Astrocyte (in vitro differentiated cells and primary cell): ENCODE measurements at regions not wholly inside any gene's neighbourhood (a gene's known extent, or its start where the extent isn't known, plus 50 kb on each side); places are given as distances from the start of the nearest gene placed in this dataset.

ENCODE experiments used
- DNase-seq: peaks from one replicate; pipeline ENCODE4 v3.0.0-alpha.2; 2010; ENCODE audit warnings: low read depth
- FAIRE-seq: peaks from 2 replicates; lab custom pipeline; 2011; peaks lifted over from hg19 to GRCh38; lab: Jason Lieb, UNC
- H2AFZ ChIP-seq: 2 replicates; pipeline ENCODE4 v1.6.0; 2012; ENCODE audit warnings: low read depth, low read length, inconsistent platforms
- H3K27ac ChIP-seq: 2 replicates; pipeline ENCODE4 v1.5.1; 2011; ENCODE audit warnings: low read depth, low read length, inconsistent platforms
- H3K27me3 ChIP-seq: 2 replicates; pipeline ENCODE4 v1.6.0; 2011; ENCODE audit warnings: low read length, inconsistent platforms; ENCODE audit not compliant: insufficient read depth
- H3K36me3 ChIP-seq: 2 replicates; pipeline ENCODE4 v1.5.1; 2011; ENCODE audit warnings: low read length, inconsistent platforms; ENCODE audit not compliant: insufficient read depth
- H3K4me1 ChIP-seq: 2 replicates; pipeline ENCODE4 v1.5.1; 2011; ENCODE audit warnings: low read length, inconsistent platforms; ENCODE audit not compliant: insufficient read depth
- H3K4me2 ChIP-seq: 2 replicates; pipeline ENCODE4 v1.6.0; 2012; ENCODE audit warnings: low read length, inconsistent platforms
- H3K4me3 ChIP-seq: 2 replicates; pipeline ENCODE4 v1.5.1; 2011; ENCODE audit warnings: low read depth, mild to moderate bottlenecking, low read length, inconsistent platforms; ENCODE audit not compliant: insufficient read depth
- H3K79me2 ChIP-seq: 2 replicates; pipeline ENCODE4 v1.6.0; 2012; ENCODE audit warnings: mild to moderate bottlenecking, low read length, inconsistent platforms; ENCODE audit not compliant: insufficient read depth
- H3K9ac ChIP-seq: 2 replicates; pipeline ENCODE4 v1.6.0; 2012; ENCODE audit warnings: mild to moderate bottlenecking, low read length, inconsistent platforms
- H3K9me3 ChIP-seq: 2 replicates; pipeline ENCODE4 v1.5.1; 2012; ENCODE audit warnings: low read depth, mild to moderate bottlenecking, low read length, inconsistent platforms; ENCODE audit not compliant: insufficient read depth
- H4K20me1 ChIP-seq: 2 replicates; pipeline ENCODE4 v1.6.0; 2012; ENCODE audit warnings: low read length, inconsistent platforms; ENCODE audit not compliant: insufficient read depth
- H3K27ac Mint-ChIP-seq: one replicate; pipeline ENCODE4 v1.8.0; 2021; ENCODE audit warnings: mild to moderate bottlenecking, mixed read lengths; ENCODE audit not compliant: unreplicated experiment
- H3K27me3 Mint-ChIP-seq: one replicate; pipeline ENCODE4 v1.8.0; 2021; ENCODE audit warnings: low read depth, mixed read lengths; ENCODE audit not compliant: unreplicated experiment
- H3K36me3 Mint-ChIP-seq: one replicate; pipeline ENCODE4 v1.8.0; 2021; ENCODE audit warnings: low read depth, mixed read lengths; ENCODE audit not compliant: unreplicated experiment
- H3K4me1 Mint-ChIP-seq: one replicate; pipeline ENCODE4 v1.8.0; 2021; ENCODE audit warnings: low read depth, mixed read lengths; ENCODE audit not compliant: unreplicated experiment
- H3K4me3 Mint-ChIP-seq: one replicate; pipeline ENCODE4 v1.8.0; 2021; ENCODE audit warnings: mild to moderate bottlenecking, moderate library complexity, mixed read lengths; ENCODE audit not compliant: unreplicated experiment
- H3K9me3 Mint-ChIP-seq: one replicate; pipeline ENCODE4 v1.8.0; 2021; ENCODE audit warnings: mild to moderate bottlenecking, mixed read lengths; ENCODE audit not compliant: unreplicated experiment
- EZH2 ChIP-seq: IDR thresholded peaks from 2 replicates; pipeline ENCODE4 v1.6.1; 2012; ENCODE audit warnings: mild to moderate bottlenecking, low read length, inconsistent platforms; ENCODE audit not compliant: insufficient read depth
- TF ChIP-seq, protein P1 (sequence below): IDR thresholded peaks from 2 replicates; pipeline ENCODE4 v1.5.1; 2011; ENCODE audit warnings: low read depth, mild to moderate bottlenecking, inconsistent platforms, low read length, moderate library complexity; ENCODE audit not compliant: insufficient read depth

DNA sequence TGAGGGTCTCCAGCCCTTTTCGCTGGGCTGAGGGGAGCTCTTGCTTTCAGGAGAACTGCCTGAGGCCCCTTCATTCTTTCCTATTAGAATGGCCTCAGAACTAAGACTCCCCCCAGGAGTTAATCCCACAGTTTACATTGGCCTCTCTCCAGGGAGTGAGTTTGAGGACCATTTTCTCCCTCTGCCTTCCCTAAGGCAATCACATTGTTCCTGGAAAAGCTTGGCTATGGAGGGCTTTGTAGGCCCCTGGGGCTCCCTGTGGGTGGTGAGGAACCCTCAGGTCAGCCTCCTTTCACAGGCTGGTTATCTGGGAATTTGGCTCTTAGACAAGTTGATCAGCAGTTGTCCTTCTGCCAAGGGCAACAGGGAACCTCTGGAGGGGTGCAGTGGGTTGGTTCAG lies 343.7 kb downstream of the RPS24 start:
- Mint-ChIP-seq H3K9me3 (peaks cover 8% of the 10 kb centered on the region), H3K4me3 (no peak overlapping the region), H3K4me1 (no peaks in the 10 kb centered on the region), H3K27ac (no peak overlapping the region), H3K36me3 (peaks cover 1% of the 10 kb centered on the region), H3K27me3 (peaks cover 76% of the 10 kb centered on the region)
- no peak overlapping the region for H3K4me3 ChIP-seq
- TF ChIP-seq, protein P1, sequence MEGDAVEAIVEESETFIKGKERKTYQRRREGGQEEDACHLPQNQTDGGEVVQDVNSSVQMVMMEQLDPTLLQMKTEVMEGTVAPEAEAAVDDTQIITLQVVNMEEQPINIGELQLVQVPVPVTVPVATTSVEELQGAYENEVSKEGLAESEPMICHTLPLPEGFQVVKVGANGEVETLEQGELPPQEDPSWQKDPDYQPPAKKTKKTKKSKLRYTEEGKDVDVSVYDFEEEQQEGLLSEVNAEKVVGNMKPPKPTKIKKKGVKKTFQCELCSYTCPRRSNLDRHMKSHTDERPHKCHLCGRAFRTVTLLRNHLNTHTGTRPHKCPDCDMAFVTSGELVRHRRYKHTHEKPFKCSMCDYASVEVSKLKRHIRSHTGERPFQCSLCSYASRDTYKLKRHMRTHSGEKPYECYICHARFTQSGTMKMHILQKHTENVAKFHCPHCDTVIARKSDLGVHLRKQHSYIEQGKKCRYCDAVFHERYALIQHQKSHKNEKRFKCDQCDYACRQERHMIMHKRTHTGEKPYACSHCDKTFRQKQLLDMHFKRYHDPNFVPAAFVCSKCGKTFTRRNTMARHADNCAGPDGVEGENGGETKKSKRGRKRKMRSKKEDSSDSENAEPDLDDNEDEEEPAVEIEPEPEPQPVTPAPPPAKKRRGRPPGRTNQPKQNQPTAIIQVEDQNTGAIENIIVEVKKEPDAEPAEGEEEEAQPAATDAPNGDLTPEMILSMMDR = no peak
- no peak for TF ChIP-seq EZH2
- H3K9ac ChIP-seq = no peak overlapping the region
- peaks cover 7% of the 10 kb centered on the region for H3K9me3 ChIP-seq
- H3K27ac ChIP-seq = no peak overlapping the region
- FAIRE-seq (no peak), DNase-seq (no peak)
- H3K4me2 ChIP-seq = no peak overlapping the region
- no peaks in the 10 kb centered on the region for H3K36me3 ChIP-seq
- no peaks in the 10 kb centered on the region for H3K79me2 ChIP-seq
- H3K4me1 ChIP-seq = no peaks in the 10 kb centered on the region
- peaks cover 32% of the 10 kb centered on the region for H3K27me3 ChIP-seq
- no peaks in the 10 kb centered on the region for H4K20me1 ChIP-seq
- no peak overlapping the region for H2AFZ ChIP-seq

DNA sequence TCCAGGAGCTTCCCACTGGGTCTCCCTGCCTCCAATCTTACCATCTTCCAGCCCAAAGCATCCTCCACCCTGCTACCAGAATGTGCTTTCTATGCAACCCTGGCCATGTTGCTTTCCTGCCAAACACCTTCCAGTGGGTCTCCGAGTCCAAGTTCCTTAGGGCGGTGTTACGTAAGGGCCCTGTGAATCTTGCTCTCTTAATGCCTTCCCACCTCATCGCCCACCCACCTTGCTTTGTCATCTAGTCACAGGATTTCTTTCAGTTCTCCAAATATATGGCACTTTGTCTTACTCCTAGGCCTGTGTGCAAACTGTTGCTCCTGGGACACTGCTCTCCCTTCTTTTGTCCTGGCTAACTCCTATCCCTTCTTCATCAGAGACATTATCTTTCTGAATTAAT lies 344.5 kb downstream of the RPS24 start:
- Mint-ChIP-seq H3K4me3 (no peak overlapping the region), H3K36me3 (peaks cover 2% of the 10 kb centered on the region), H3K27ac (no peak overlapping the region), H3K27me3 (peaks cover 74% of the 10 kb centered on the region), H3K9me3 (peaks cover 8% of the 10 kb centered on the region), H3K4me1 (no peaks in the 10 kb centered on the region)
- no peaks in the 10 kb centered on the region for H3K4me1 ChIP-seq
- no peaks in the 10 kb centered on the region for H3K36me3 ChIP-seq
- FAIRE-seq = no peak
- H3K4me3 ChIP-seq = no peak overlapping the region
- no peak overlapping the region for H3K9ac ChIP-seq
- H3K4me2 ChIP-seq = no peak overlapping the region
- no peak for DNase-seq
- TF ChIP-seq, protein P1 = no peak
- H2AFZ ChIP-seq = no peak overlapping the region
- peaks cover 32% of the 10 kb centered on the region for H3K27me3 ChIP-seq
- H3K79me2 ChIP-seq = no peaks in the 10 kb centered on the region
- no peak overlapping the region for H3K27ac ChIP-seq
- H4K20me1 ChIP-seq = no peaks in the 10 kb centered on the region
- H3K9me3 ChIP-seq = peaks cover 7% of the 10 kb centered on the region

DNA sequence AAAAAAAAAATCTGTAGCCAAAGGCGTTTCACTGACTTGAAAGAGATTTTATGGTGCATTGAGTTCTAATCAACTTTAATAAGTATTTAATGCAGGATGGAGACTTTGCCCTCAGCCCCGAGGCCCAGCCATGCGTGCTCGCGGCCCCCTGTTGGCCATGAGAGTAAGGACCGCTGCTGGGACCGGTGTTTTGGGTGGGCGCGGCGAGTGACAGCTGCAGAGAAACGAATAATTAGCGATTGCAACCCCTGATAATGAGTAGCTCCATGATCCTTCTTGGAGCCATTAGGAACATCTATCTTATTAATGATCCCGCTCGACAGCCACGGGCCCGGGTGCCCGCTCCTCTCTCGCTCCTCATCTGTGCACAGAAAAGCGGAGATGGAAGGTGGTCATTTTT lies 347.4 kb downstream of the RPS24 start:
- Histone ChIP-seq H3K4me1 (no peaks in the 10 kb centered on the region), H3K27me3 (peaks cover 31% of the 10 kb centered on the region), H3K4me2 (no peak overlapping the region), H3K9me3 (peaks cover 7% of the 10 kb centered on the region), H3K79me2 (no peaks in the 10 kb centered on the region), H3K27ac (no peak overlapping the region), H2AFZ (no peak overlapping the region), H3K9ac (no peak overlapping the region), H3K36me3 (no peaks in the 10 kb centered on the region), H3K4me3 (no peak overlapping the region), H4K20me1 (no peaks in the 10 kb centered on the region)
- no peak overlapping the region for H3K4me3 Mint-ChIP-seq
- DNase-seq = no peak
- no peak overlapping the region for H3K27ac Mint-ChIP-seq
- no peak for TF ChIP-seq EZH2
- TF ChIP-seq, protein P1 = peak; percentile 13
- no peaks in the 10 kb centered on the region for H3K4me1 Mint-ChIP-seq
- FAIRE-seq = no peak
- H3K27me3 Mint-ChIP-seq = peaks cover 81% of the 10 kb centered on the region
- H3K36me3 Mint-ChIP-seq = peaks cover 2% of the 10 kb centered on the region
- H3K9me3 Mint-ChIP-seq = peaks cover 15% of the 10 kb centered on the region
